Smooth muscle cell (in vitro differentiated cells): ENCODE measurements at regions not wholly inside any gene's neighbourhood (a gene's known extent, or its start where the extent isn't known, plus 50 kb on each side); places are given as distances from the start of the nearest gene placed in this dataset.

Experiments
- DNase-seq: peaks from one replicate; lab custom pipeline; 2025; ENCODE audit not compliant: unreplicated experiment; lab: John Stamatoyannopoulos, UW
- H2AFZ ChIP-seq: fragments of 200-600 bp; sonication (generic); 2 replicates; pipeline ENCODE4 v1.6.0; 2016; ENCODE audit warnings: antibody characterized with exemption, low read depth, mild to moderate bottlenecking
- H3F3A ChIP-seq: fragments of 200-600 bp; sonication (generic); 2 replicates; pipeline ENCODE4 v1.6.0; 2017; ENCODE audit warnings: antibody characterized with exemption, low read depth
- H3K27ac ChIP-seq: fragments of 200-600 bp; sonication (generic); 2 replicates; pipeline ENCODE4 v1.5.1; 2016; ENCODE audit warnings: low read depth, mild to moderate bottlenecking
- H3K27me3 ChIP-seq: fragments of 200-600 bp; sonication (generic); 2 replicates; pipeline ENCODE4 v1.6.1; 2016; ENCODE audit warnings: low read depth, mild to moderate bottlenecking
- H3K36me3 ChIP-seq: fragments of 200-600 bp; sonication (generic); 2 replicates; pipeline ENCODE4 v1.5.1; 2016; ENCODE audit warnings: low read depth
- H3K4me1 ChIP-seq: fragments of 200-600 bp; sonication (generic); 2 replicates; pipeline ENCODE4 v1.5.1; 2016; ENCODE audit warnings: low read depth
- H3K4me2 ChIP-seq: fragments of 200-600 bp; sonication (generic); 2 replicates; pipeline ENCODE4 v1.6.0; 2016; ENCODE audit warnings: mild to moderate bottlenecking
- H3K4me3 ChIP-seq: fragments of 200-600 bp; sonication (generic); 2 replicates; pipeline ENCODE4 v1.5.1; 2016; ENCODE audit warnings: mild to moderate bottlenecking
- H3K79me2 ChIP-seq: fragments of 200-600 bp; sonication (generic); 2 replicates; pipeline ENCODE4 v1.6.0; 2016; ENCODE audit warnings: low read depth, mild to moderate bottlenecking
- H3K9ac ChIP-seq: fragments of 200-600 bp; sonication (generic); 2 replicates; pipeline ENCODE4 v1.6.0; 2016; ENCODE audit warnings: low read depth
- H3K9me3 ChIP-seq: fragments of 200-600 bp; sonication (generic); replicated peaks from 2 replicates; pipeline ENCODE4 v1.5.1; 2016; ENCODE audit warnings: low read depth
- H4K20me1 ChIP-seq: fragments of 200-600 bp; sonication (generic); 2 replicates; pipeline ENCODE4 v1.6.0; 2016; ENCODE audit warnings: low read depth
- WGBS: methylation state at CpG from one replicate; pipeline ENCODE4 v1.1.7; 2016; ENCODE audit warnings: low lambda C conversion rate; 5-methylcytosine and 5-hydroxymethylcytosine counted together
- TF ChIP-seq, protein P1 (sequence below): fragments of 200-600 bp; sonication (generic); IDR thresholded peaks from 2 replicates; pipeline ENCODE4 v1.5.1; 2017; ENCODE audit warnings: borderline replicate concordance, mild to moderate bottlenecking, antibody characterized with exemption; ENCODE audit not compliant: insufficient read depth, poor library complexity, severe bottlenecking

DNA sequence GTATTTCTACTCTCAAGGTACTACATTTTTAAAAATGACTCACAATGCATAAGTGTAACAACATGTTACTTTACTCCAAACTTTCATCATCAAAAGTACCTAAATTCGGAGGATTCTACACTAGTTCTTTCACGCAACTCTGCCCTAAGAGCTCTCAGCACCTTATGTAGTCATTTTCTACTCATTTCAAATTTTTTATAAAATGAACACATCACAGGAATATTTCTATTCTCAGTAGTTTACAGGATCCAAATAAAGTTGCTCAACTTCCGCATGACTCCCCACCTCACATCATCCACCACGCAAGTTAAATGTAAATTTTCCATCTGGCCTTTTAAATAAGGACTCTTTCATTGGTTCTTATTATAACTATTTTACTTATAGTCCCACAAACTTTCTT lies 344.9 kb upstream of the MANEA start:
- no peak for DNase-seq
- H3K36me3 ChIP-seq = no peaks in the 10 kb centered on the region
- H3F3A ChIP-seq = no peaks in the 10 kb centered on the region
- H3K9ac ChIP-seq = no peak overlapping the region
- H3K27ac ChIP-seq = no peak overlapping the region
- 97% methylated on average over 4 of the region's 4 CpGs for WGBS
- no peak overlapping the region for H3K4me2 ChIP-seq
- no peaks in the 10 kb centered on the region for H3K79me2 ChIP-seq
- H3K9me3 ChIP-seq = no peaks in the 10 kb centered on the region
- no peak overlapping the region for H3K4me3 ChIP-seq
- H3K4me1 ChIP-seq = peaks cover 9% of the 10 kb centered on the region
- TF ChIP-seq, protein P1, sequence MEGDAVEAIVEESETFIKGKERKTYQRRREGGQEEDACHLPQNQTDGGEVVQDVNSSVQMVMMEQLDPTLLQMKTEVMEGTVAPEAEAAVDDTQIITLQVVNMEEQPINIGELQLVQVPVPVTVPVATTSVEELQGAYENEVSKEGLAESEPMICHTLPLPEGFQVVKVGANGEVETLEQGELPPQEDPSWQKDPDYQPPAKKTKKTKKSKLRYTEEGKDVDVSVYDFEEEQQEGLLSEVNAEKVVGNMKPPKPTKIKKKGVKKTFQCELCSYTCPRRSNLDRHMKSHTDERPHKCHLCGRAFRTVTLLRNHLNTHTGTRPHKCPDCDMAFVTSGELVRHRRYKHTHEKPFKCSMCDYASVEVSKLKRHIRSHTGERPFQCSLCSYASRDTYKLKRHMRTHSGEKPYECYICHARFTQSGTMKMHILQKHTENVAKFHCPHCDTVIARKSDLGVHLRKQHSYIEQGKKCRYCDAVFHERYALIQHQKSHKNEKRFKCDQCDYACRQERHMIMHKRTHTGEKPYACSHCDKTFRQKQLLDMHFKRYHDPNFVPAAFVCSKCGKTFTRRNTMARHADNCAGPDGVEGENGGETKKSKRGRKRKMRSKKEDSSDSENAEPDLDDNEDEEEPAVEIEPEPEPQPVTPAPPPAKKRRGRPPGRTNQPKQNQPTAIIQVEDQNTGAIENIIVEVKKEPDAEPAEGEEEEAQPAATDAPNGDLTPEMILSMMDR = no peak
- no peaks in the 10 kb centered on the region for H4K20me1 ChIP-seq
- no peak overlapping the region for H2AFZ ChIP-seq
- no peaks in the 10 kb centered on the region for H3K27me3 ChIP-seq

DNA sequence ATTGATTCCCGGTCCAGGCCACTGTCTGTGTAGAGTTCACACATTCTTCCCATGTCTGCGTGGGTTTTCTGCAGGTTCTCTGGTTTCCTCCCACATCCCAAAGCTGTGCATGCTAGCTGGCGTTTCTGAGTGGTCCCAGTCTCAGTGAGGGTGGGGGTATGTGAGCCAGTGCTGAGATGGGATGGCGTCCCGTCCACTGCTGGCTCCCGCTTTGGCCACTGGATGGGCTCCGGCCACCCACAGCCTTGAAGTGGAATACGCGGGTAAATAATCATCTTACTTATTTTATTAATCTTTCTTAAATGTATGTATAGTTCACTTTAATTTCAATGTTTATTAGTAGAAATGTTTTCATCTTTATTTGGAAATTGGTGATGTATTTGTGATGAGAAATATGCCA lies 343.5 kb upstream of the MANEA start:
- TF ChIP-seq, protein P1 = no peak
- H3K36me3 ChIP-seq = no peaks in the 10 kb centered on the region
- no peak overlapping the region for H3K27ac ChIP-seq
- H3K4me3 ChIP-seq = no peak overlapping the region
- no peaks in the 10 kb centered on the region for H3K9me3 ChIP-seq
- H3K9ac ChIP-seq = no peak overlapping the region
- no peaks in the 10 kb centered on the region for H3K79me2 ChIP-seq
- H4K20me1 ChIP-seq = no peaks in the 10 kb centered on the region
- H3F3A ChIP-seq = no peaks in the 10 kb centered on the region
- no peaks in the 10 kb centered on the region for H3K27me3 ChIP-seq
- 92% methylated on average over 9 of the region's 9 CpGs for WGBS
- DNase-seq = no peak
- H3K4me2 ChIP-seq = no peak overlapping the region
- H2AFZ ChIP-seq = no peak overlapping the region
- peaks cover 4% of the 10 kb centered on the region for H3K4me1 ChIP-seq

DNA sequence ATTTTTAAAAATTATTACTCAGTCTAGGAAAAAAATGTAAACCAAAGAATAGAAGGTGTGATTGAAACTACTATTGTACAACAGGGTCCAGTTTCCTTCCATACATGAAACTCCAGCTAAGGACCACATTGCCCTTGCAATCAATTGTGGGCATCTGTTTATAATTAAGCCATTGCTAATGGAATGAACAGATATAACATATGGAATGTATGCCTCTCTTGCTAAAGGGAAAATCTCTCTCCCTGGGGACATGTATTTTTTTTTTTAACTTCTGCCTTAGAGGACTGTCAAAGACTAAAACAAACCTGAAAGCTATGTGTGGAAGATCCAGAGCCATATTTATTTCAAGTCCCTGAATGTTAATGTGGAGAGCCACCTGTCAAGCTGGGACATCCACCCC lies 336.8 kb upstream of the MANEA start:
- H3K36me3 ChIP-seq = no peaks in the 10 kb centered on the region
- no peak overlapping the region for H3K4me3 ChIP-seq
- no peak overlapping the region for H3K27ac ChIP-seq
- DNase-seq = no peak
- no peaks in the 10 kb centered on the region for H3K79me2 ChIP-seq
- TF ChIP-seq, protein P1 = no peak
- no peak overlapping the region for H3K9ac ChIP-seq
- no peak overlapping the region for H2AFZ ChIP-seq
- no peaks in the 10 kb centered on the region for H3K27me3 ChIP-seq
- H3K9me3 ChIP-seq = no peaks in the 10 kb centered on the region
- no peak overlapping the region for H3K4me2 ChIP-seq
- H4K20me1 ChIP-seq = no peaks in the 10 kb centered on the region
- H3K4me1 ChIP-seq = no peaks in the 10 kb centered on the region
- H3F3A ChIP-seq = no peaks in the 10 kb centered on the region

DNA sequence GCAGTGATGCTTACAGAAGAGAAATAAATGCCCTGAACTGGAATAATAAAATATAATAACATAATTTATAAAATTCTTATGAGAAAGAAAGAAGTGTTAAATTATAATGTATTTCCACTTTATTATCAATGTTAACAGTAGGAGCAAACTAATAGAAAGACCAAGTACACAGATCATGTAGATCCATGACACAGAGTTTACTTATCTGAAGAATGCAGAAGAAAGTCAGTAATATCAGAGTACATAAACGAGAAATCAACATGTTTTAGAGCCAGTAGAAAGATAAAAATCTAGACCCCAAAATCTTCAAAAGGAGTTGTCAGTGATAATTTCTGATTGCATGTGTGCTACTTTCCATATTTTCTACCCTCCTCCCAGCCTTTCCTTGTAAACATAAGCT lies 334.8 kb upstream of the MANEA start:
- Histone ChIP-seq H3K9ac (no peak overlapping the region), H2AFZ (no peak overlapping the region), H3F3A (no peaks in the 10 kb centered on the region), H3K36me3 (no peaks in the 10 kb centered on the region), H3K79me2 (no peaks in the 10 kb centered on the region), H3K27me3 (no peaks in the 10 kb centered on the region), H4K20me1 (no peaks in the 10 kb centered on the region), H3K4me3 (no peak overlapping the region), H3K27ac (no peak overlapping the region), H3K4me1 (no peaks in the 10 kb centered on the region), H3K9me3 (no peaks in the 10 kb centered on the region), H3K4me2 (no peak overlapping the region)
- 65% methylated on average over 1 of the region's 1 CpG for WGBS
- TF ChIP-seq, protein P1 = no peak
- no peak for DNase-seq
